DND-41 (cell line): ENCODE measurements at regions not wholly inside any gene's neighbourhood (a gene's known extent, or its start where the extent isn't known, plus 50 kb on each side); places are given as distances from the start of the nearest gene placed in this dataset.

ENCODE experiments used
- CTCF ChIP-seq: IDR thresholded peaks from 2 replicates; pipeline ENCODE4 v1.5.1; 2012; ENCODE audit warnings: borderline replicate concordance, low read length, moderate library complexity, mild to moderate bottlenecking; ENCODE audit not compliant: poor library complexity, severe bottlenecking; ENCODE audit errors: extremely low read depth
- EZH2 ChIP-seq: IDR thresholded peaks from 3 replicates; pipeline ENCODE4 v1.6.1; 2012; ENCODE audit warnings: borderline replicate concordance, low read depth, mild to moderate bottlenecking, moderate library complexity, low read length, inconsistent platforms; ENCODE audit not compliant: severe bottlenecking

- no peak for TF ChIP-seq CTCF
- no peak for TF ChIP-seq EZH2
Observed at GRCh38 chr16:86033016-86033474, 134.1 kb downstream of the IRF8 start.
